DOHH2 (cell line): ENCODE measurements at regions not wholly inside any gene's neighbourhood (a gene's known extent, or its start where the extent isn't known, plus 50 kb on each side); places are given as distances from the start of the nearest gene placed in this dataset.

Experiments used
- H3F3A ChIP-seq: fragments of 200-600 bp; sonication (generic), shearing (Covaris generic); 2 replicates; pipeline ENCODE4 v1.6.0; 2016; ENCODE audit warnings: antibody characterized with exemption, mild to moderate bottlenecking; ENCODE audit not compliant: control insufficient read depth, insufficient read depth
- H3K27ac ChIP-seq: fragments of 200-600 bp; sonication (generic); 2 replicates; pipeline ENCODE4 v1.5.1; 2014; ENCODE audit warnings: low read depth, mild to moderate bottlenecking, low read length, moderate library complexity
- H3K27me3 ChIP-seq: fragments of 200-600 bp; sonication (generic); 2 replicates; pipeline ENCODE4 v1.6.1; 2014; ENCODE audit warnings: mild to moderate bottlenecking, low read length, mixed read lengths; ENCODE audit not compliant: control insufficient read depth
- H3K36me3 ChIP-seq: fragments of 200-600 bp; sonication (generic); 2 replicates; pipeline ENCODE4 v1.6.1; 2014; ENCODE audit warnings: mild to moderate bottlenecking, low read length, moderate library complexity, mixed read lengths; ENCODE audit not compliant: control insufficient read depth
- H3K4me1 ChIP-seq: fragments of 200-600 bp; sonication (generic); 2 replicates; pipeline ENCODE4 v1.6.1; 2014; ENCODE audit warnings: mild to moderate bottlenecking, low read length, mixed read lengths; ENCODE audit not compliant: control insufficient read depth
- H3K4me2 ChIP-seq: fragments of 200-600 bp; sonication (generic); 2 replicates; pipeline ENCODE4 v1.6.0; 2014; ENCODE audit warnings: mild to moderate bottlenecking, low read length, moderate library complexity
- H3K4me3 ChIP-seq: fragments of 200-600 bp; sonication (generic); 2 replicates; pipeline ENCODE4 v1.5.1; 2014; ENCODE audit warnings: mild to moderate bottlenecking, low read length, mixed read lengths
- H3K79me2 ChIP-seq: fragments of 200-600 bp; sonication (generic); 2 replicates; pipeline ENCODE4 v1.6.1; 2014; ENCODE audit warnings: mild to moderate bottlenecking, low read length, mixed read lengths; ENCODE audit not compliant: control insufficient read depth
- H3K9me2 ChIP-seq: fragments of 200-600 bp; sonication (generic); replicated peaks from 2 replicates; pipeline ENCODE4 v1.6.1; 2014; ENCODE audit warnings: mild to moderate bottlenecking, low read length, mixed read lengths; ENCODE audit not compliant: control insufficient read depth
- H3K9me3 ChIP-seq: fragments of 200-600 bp; sonication (generic); 2 replicates; pipeline ENCODE4 v1.6.1; 2014; ENCODE audit warnings: antibody characterized with exemption, low read length, mixed read lengths; ENCODE audit not compliant: control insufficient read depth, insufficient read depth
- H4K20me1 ChIP-seq: fragments of 200-600 bp; sonication (generic); 2 replicates; pipeline ENCODE4 v1.6.0; 2014; ENCODE audit warnings: low read depth, mild to moderate bottlenecking, antibody characterized with exemption, low read length, moderate library complexity; ENCODE audit not compliant: control insufficient read depth, insufficient read depth
- EZH2phosphoT487 ChIP-seq: fragments of 200-600 bp; sonication (generic); IDR thresholded peaks from 2 replicates; pipeline ENCODE4 v1.6.1; 2017; ENCODE audit warnings: borderline replicate concordance, mild to moderate bottlenecking, antibody characterized with exemption, low read length, moderate library complexity, mixed read lengths
- TF ChIP-seq, protein P1 (sequence below): fragments of 200-600 bp; sonication (generic); IDR thresholded peaks from one replicate; pipeline ENCODE4 v1.5.1; 2014; ENCODE audit warnings: antibody characterized with exemption, mild to moderate bottlenecking, low read depth, low read length; ENCODE audit not compliant: poor library complexity, severe bottlenecking

DNA sequence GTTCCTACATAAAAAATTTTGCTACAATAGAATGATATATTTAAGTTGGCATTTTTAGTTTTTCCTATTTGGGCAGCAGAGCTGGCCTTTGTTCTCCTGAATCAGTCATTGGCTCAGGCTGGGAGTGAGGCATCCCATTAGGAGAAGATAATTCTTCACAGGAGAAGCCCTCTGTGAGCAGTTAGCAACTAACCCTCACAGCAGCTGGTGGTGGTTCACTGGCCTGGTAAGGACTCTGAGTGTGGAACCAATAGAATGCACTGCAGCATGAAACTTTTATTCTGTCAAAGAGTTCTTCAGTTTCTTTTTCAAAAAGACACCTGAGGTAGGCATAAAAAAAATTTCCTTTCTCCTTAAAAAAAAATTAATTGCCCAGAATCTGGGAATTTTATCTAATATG, 562.6 kb downstream of the ZNF385D start:
- Histone ChIP-seq H3K36me3 (no peaks in the 10 kb centered on the region), H4K20me1 (no peaks in the 10 kb centered on the region), H3K27me3 (no peaks in the 10 kb centered on the region), H3K4me2 (no peak overlapping the region), H3K27ac (no peak overlapping the region), H3K9me3 (no peaks in the 10 kb centered on the region), H3K4me1 (no peaks in the 10 kb centered on the region), H3K4me3 (no peak overlapping the region), H3K79me2 (no peaks in the 10 kb centered on the region), H3K9me2 (no peaks in the 10 kb centered on the region), H3F3A (no peaks in the 10 kb centered on the region)
- TF ChIP-seq, protein P1, sequence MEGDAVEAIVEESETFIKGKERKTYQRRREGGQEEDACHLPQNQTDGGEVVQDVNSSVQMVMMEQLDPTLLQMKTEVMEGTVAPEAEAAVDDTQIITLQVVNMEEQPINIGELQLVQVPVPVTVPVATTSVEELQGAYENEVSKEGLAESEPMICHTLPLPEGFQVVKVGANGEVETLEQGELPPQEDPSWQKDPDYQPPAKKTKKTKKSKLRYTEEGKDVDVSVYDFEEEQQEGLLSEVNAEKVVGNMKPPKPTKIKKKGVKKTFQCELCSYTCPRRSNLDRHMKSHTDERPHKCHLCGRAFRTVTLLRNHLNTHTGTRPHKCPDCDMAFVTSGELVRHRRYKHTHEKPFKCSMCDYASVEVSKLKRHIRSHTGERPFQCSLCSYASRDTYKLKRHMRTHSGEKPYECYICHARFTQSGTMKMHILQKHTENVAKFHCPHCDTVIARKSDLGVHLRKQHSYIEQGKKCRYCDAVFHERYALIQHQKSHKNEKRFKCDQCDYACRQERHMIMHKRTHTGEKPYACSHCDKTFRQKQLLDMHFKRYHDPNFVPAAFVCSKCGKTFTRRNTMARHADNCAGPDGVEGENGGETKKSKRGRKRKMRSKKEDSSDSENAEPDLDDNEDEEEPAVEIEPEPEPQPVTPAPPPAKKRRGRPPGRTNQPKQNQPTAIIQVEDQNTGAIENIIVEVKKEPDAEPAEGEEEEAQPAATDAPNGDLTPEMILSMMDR: no peak
- no peak for TF ChIP-seq EZH2phosphoT487

DNA sequence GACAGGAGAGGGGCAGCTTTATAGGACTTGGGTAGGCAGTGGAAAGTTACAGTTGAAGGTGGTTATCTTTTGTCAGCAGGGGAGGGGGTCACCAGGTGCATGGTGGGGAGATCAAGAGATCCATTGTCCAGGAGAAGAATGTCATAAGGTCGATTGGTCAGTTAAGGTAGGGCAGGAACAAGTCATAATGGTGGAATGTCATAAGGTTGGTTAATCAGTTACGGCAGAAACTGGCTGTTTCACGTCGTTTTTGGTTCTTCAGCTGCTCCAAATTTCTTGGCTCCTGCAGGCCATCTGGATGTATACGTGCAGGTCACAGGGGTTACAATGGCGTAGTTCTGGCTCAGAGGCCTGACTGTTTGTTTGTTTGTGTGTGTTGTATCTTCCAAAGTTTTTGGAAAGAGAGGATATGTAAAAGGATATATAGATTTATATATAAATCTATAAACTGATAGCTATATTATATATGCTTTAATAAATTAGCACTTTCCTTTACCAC, 565.1 kb downstream of the ZNF385D start:
- H3K79me2 ChIP-seq: no peaks in the 10 kb centered on the region
- no peaks in the 10 kb centered on the region for H4K20me1 ChIP-seq
- no peaks in the 10 kb centered on the region for H3K36me3 ChIP-seq
- no peaks in the 10 kb centered on the region for H3F3A ChIP-seq
- H3K27ac ChIP-seq: no peak overlapping the region
- H3K4me2 ChIP-seq: no peak overlapping the region
- no peaks in the 10 kb centered on the region for H3K9me3 ChIP-seq
- H3K9me2 ChIP-seq: no peaks in the 10 kb centered on the region
- TF ChIP-seq, protein P1: no peak
- no peak for TF ChIP-seq EZH2phosphoT487
- no peaks in the 10 kb centered on the region for H3K4me1 ChIP-seq
- no peaks in the 10 kb centered on the region for H3K27me3 ChIP-seq
- H3K4me3 ChIP-seq: no peak overlapping the region

DNA sequence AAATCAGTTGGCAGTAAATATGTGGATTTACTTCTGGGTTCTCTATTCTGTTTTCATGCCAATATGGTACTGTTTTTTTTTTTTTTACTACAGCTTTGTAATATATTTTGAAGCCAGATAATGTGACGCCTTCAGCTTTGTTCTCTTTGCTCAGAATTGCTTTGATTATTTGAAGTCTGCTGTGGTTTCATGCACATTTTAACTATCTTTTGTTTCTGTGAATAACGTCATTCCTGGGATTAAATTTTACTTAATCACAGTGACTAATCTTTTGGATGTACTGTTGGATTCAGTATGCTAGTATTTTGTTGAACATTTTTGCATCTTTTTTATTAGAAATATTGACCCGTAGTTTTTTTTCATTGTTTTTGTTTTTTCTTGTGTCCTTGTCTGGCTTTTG, 576.5 kb downstream of the ZNF385D start:
- Histone ChIP-seq H3K4me2 (no peak overlapping the region), H3K79me2 (no peaks in the 10 kb centered on the region), H3K4me3 (no peak overlapping the region), H3K36me3 (no peaks in the 10 kb centered on the region), H3K27ac (no peak overlapping the region), H4K20me1 (no peaks in the 10 kb centered on the region), H3F3A (no peaks in the 10 kb centered on the region), H3K9me3 (no peaks in the 10 kb centered on the region), H3K4me1 (no peaks in the 10 kb centered on the region), H3K27me3 (no peaks in the 10 kb centered on the region), H3K9me2 (no peaks in the 10 kb centered on the region)
- no peak for TF ChIP-seq EZH2phosphoT487
- TF ChIP-seq, protein P1: no peak

DNA sequence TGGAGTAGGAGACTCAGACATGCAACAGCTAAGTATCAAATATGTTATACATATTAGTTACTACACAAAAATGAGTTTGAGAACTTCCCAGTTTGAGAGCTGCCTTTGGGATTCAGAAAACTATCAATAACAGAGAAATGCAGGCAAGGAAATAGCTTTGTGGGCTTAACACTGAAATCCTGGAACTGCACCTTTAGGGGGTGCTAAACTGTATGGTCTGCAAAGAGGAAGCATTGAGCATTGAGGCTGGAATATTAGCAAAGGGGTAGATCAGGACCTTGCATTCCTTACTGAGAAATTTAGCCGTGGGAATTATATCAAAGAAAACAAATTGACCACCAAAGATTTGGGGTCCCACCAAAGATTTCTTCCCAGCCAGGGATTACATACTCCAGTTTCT, 580.0 kb downstream of the ZNF385D start:
- Histone ChIP-seq H4K20me1 (no peaks in the 10 kb centered on the region), H3F3A (no peaks in the 10 kb centered on the region), H3K27ac (no peak overlapping the region), H3K27me3 (no peaks in the 10 kb centered on the region), H3K4me3 (no peak overlapping the region), H3K79me2 (no peaks in the 10 kb centered on the region), H3K9me2 (no peaks in the 10 kb centered on the region), H3K4me2 (no peak overlapping the region), H3K36me3 (no peaks in the 10 kb centered on the region), H3K4me1 (no peaks in the 10 kb centered on the region), H3K9me3 (no peaks in the 10 kb centered on the region)
- TF ChIP-seq, protein P1: peak; percentile 52
- no peak for TF ChIP-seq EZH2phosphoT487
